HG03175 (cell line): ENCODE measurements at regions not wholly inside any gene's neighbourhood (a gene's known extent, or its start where the extent isn't known, plus 50 kb on each side); places are given as distances from the start of the nearest gene placed in this dataset.
A peak's percentile ranks its signal among the peaks of the same experiment; 100 is the strongest.

Source experiments
- ATAC-seq: cut with Tn5 transposase; IDR thresholded peaks from one replicate; pipeline ENCODE4 v1.9.1; 2021; ENCODE audit warnings: mild to moderate bottlenecking, moderate library complexity; ENCODE audit not compliant: unreplicated experiment

GRCh38 chr14:64639340-64639821 is 64.8 kb upstream of the PLEKHG3 start:
- peak; percentile 72 for ATAC-seq

- ATAC-seq, result no peak
Measured at GRCh38 chr14:64640839-64641238, 63.4 kb upstream of the PLEKHG3 start.

- no peak for ATAC-seq
Measured at GRCh38 chr14:64641760-64642159, 62.5 kb upstream of the PLEKHG3 start.

- ATAC-seq, result no peak
Measured at GRCh38 chr14:64643709-64644108, 60.5 kb upstream of the PLEKHG3 start.

- ATAC-seq, result no peak
Measured at GRCh38 chr14:64644629-64645028, 59.6 kb upstream of the PLEKHG3 start.

GRCh38 chr14:64645220-64645892 is 58.9 kb upstream of the PLEKHG3 start:
- no peak for ATAC-seq

GRCh38 chr14:64646103-64646502 is 58.1 kb upstream of the PLEKHG3 start:
- ATAC-seq, result no peak

- ATAC-seq, result no peak
Measured at GRCh38 chr14:64649383-64649998, 54.7 kb upstream of the PLEKHG3 start.

- no peak for ATAC-seq
Measured at GRCh38 chr14:64653900-64654245, 50.4 kb upstream of the PLEKHG3 start.

GRCh38 chr14:64654246-64654900 is 49.9 kb upstream of the PLEKHG3 start:
- no peak for ATAC-seq
